ENCODE measurements at regions not wholly inside any gene's neighbourhood (a gene's known extent, or its start where the extent isn't known, plus 50 kb on each side); places are given as distances from the start of the nearest gene placed in this dataset.
"Not testable (repeated sequence)": the region's sequence is repeated elsewhere in the genome, so short reads cannot be mapped to it uniquely, and the experiment has no call there.

DNA sequence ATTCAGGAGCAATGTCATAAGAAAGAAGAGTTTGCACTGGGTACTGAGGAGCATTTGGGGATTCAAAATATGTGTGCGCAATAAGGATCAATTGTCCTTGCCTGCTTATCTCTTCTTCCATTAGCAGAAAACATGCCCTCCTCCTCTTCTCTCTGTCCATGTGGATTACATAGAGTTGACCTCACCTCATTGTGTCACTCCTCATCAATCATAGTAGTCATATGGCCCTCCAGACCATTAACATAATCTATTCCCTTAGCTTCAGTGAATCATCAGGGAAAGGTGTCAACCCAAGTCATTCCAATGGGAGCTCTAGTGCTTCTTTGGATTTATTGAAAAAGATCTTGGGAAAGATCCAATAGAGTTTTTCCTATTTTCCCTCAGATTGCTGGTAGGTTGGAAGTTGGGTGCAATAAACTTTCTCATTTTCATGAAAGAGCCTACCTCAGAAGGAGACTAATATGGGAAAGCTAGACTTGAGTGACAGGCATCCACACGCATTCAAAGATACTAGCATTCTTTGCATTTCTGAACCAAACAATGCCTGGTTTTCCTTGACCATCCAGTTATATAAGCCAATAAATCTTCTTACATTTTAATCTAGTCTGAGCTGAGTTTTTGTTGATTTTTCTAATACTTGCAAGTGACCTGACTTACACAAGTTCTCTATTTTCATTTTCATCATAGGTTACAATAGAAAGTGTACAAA, 71.5 kb upstream of the FAM13C start:
- 77 to 80% (median 77%) methylated on average over 2 of the region's 2 CpGs for WGBS, 3 donors
- Histone ChIP-seq H3K36me3 (ENCODE audit: control insufficient read depth in 3 of 3, insufficient read depth in 2 of 3, low read depth in 1 of 3, low read length in 3 of 3) (no peaks in the 10 kb centered on the region), H3K9me3 (ENCODE audit: control insufficient read depth in 2 of 2, insufficient read depth in 1 of 2, low read depth in 1 of 2, low read length in 1 of 2) (no peaks in the 10 kb centered on the region), H3K27ac (ENCODE audit: low read depth in 1 of 3, low read length in 2 of 3) (no peak overlapping the region), H3K27me3 (ENCODE audit: control insufficient read depth in 3 of 3, insufficient read depth in 3 of 3, low read length in 3 of 3) (no peaks in the 10 kb centered on the region), H3K4me1 (ENCODE audit: control insufficient read depth in 3 of 3, insufficient read depth in 2 of 3, low read depth in 1 of 3, low read length in 2 of 3) (no peaks in the 10 kb centered on the region), H3K4me3 (ENCODE audit: low read depth in 1 of 3, low read length in 3 of 3) (no peak overlapping the region)
- FAIRE-seq = no peak
- DNase-seq = no peak

- Histone ChIP-seq H3K9me3 (ENCODE audit: control insufficient read depth in 2 of 2, insufficient read depth in 1 of 2, low read depth in 1 of 2, low read length in 1 of 2) (no peaks in the 10 kb centered on the region), H3K4me3 (ENCODE audit: low read depth in 1 of 3, low read length in 3 of 3) (no peak overlapping the region), H3K27ac (ENCODE audit: low read depth in 1 of 3, low read length in 2 of 3) (no peak overlapping the region), H3K4me1 (ENCODE audit: control insufficient read depth in 3 of 3, insufficient read depth in 2 of 3, low read depth in 1 of 3, low read length in 2 of 3) (no peaks in the 10 kb centered on the region), H3K36me3 (ENCODE audit: control insufficient read depth in 3 of 3, insufficient read depth in 2 of 3, low read depth in 1 of 3, low read length in 3 of 3) (no peaks in the 10 kb centered on the region), H3K27me3 (ENCODE audit: control insufficient read depth in 3 of 3, insufficient read depth in 3 of 3, low read length in 3 of 3) (no peaks in the 10 kb centered on the region)
- 76 to 82% (median 81%) methylated on average over 3 of the region's 3 CpGs for WGBS, 3 donors
- FAIRE-seq (no peak), DNase-seq (no peak)
These were observed 70.0 kb upstream of the FAM13C start for GRCh38 chr10:59432207-59432900.

GRCh38 chr10:59413795-59414194, 51.4 kb upstream of the FAM13C start:
- DNase-seq; H3K4me1 ChIP-seq (ENCODE audit: control insufficient read depth in 3 of 3, insufficient read depth in 2 of 3, low read depth in 1 of 3, low read length in 2 of 3); H3K36me3 ChIP-seq (ENCODE audit: control insufficient read depth in 3 of 3, insufficient read depth in 2 of 3, low read depth in 1 of 3, low read length in 3 of 3); H3K27ac ChIP-seq (ENCODE audit: low read depth in 1 of 3, low read length in 2 of 3); H3K27me3 ChIP-seq (ENCODE audit: control insufficient read depth in 3 of 3, insufficient read depth in 3 of 3, low read length in 3 of 3); FAIRE-seq; H3K4me3 ChIP-seq (ENCODE audit: low read depth in 1 of 3, low read length in 3 of 3); H3K9me3 ChIP-seq (ENCODE audit: control insufficient read depth in 2 of 2, insufficient read depth in 1 of 2, low read depth in 1 of 2, low read length in 1 of 2): not testable (repeated sequence)
- 30 to 55% (median 39%) methylated on average over 5 of the region's 5 CpGs for WGBS, 3 donors

Measured in small intestine (tissue), 7 donors.